HG03064 (cell line): ENCODE measurements at regions not wholly inside any gene's neighbourhood (a gene's known extent, or its start where the extent isn't known, plus 50 kb on each side); places are given as distances from the start of the nearest gene placed in this dataset.

Experiments used
- ATAC-seq: cut with Tn5 transposase; IDR thresholded peaks from one replicate; pipeline ENCODE4 v1.9.1; 2021; ENCODE audit warnings: low read depth; ENCODE audit not compliant: unreplicated experiment

- no peak for ATAC-seq
Observed at GRCh38 chr7:95669513-95669912, 73.2 kb upstream of the PDK4 start.

GRCh38 chr7:95668504-95669018 is 72.2 kb upstream of the PDK4 start:
- ATAC-seq = no peak

- ATAC-seq = no peak
Observed at GRCh38 chr7:95662987-95663386, 66.7 kb upstream of the PDK4 start.

- ATAC-seq = no peak
Observed at GRCh38 chr7:95660023-95660434, 63.7 kb upstream of the PDK4 start.

- ATAC-seq = no peak
Observed at GRCh38 chr7:95658676-95659075, 62.4 kb upstream of the PDK4 start.

- no peak for ATAC-seq
Observed at GRCh38 chr7:95649546-95649945, 53.2 kb upstream of the PDK4 start.

GRCh38 chr7:95646350-95646749 is 50.0 kb upstream of the PDK4 start:
- no peak for ATAC-seq
